WTC11 (cell line): ENCODE measurements at regions not wholly inside any gene's neighbourhood (a gene's known extent, or its start where the extent isn't known, plus 50 kb on each side); places are given as distances from the start of the nearest gene placed in this dataset.

Experiments
- ATAC-seq: fragments of 200-7000 bp; cut with Tn5 transposase; 2 replicates; pipeline ENCODE4 v1.10.0; 2021; ENCODE audit warnings: mild to moderate bottlenecking, moderate library complexity
- CTCF ChIA-PET: fragments of 300-600 bp; sonication (Branson Sonifier 250); formaldehyde crosslinking; loops from one replicate; lab custom pipeline; 2021; ENCODE audit warnings: antibody characterized with exemption; lab: Charles Lee
- POLR2A ChIA-PET: fragments of 350-600 bp; sonication (Branson Sonifier 250); formaldehyde crosslinking; loops from one replicate; lab custom pipeline; 2021; ENCODE audit warnings: antibody characterized with exemption; lab: Charles Lee
- DNase-seq: peaks from one replicate; pipeline ENCODE4 v3.0.0; 2021; ENCODE audit warnings: low spot score
- H3K27ac Mint-ChIP-seq: 2 replicates; pipeline ENCODE4 v1.8.0; 2021; ENCODE audit warnings: mixed read lengths
- H3K27me3 Mint-ChIP-seq: 2 replicates; pipeline ENCODE4 v1.8.0; 2021; ENCODE audit warnings: low read depth, mild to moderate bottlenecking, moderate library complexity, mixed read lengths
- H3K36me3 Mint-ChIP-seq: 2 replicates; pipeline ENCODE4 v1.8.0; 2021; ENCODE audit warnings: mixed read lengths
- H3K4me1 Mint-ChIP-seq: 2 replicates; pipeline ENCODE4 v1.8.0; 2022; ENCODE audit warnings: mixed read lengths
- H3K4me3 Mint-ChIP-seq: 2 replicates; pipeline ENCODE4 v1.8.0; 2021; ENCODE audit warnings: mild to moderate bottlenecking, moderate library complexity, mixed read lengths
- H3K9me3 Mint-ChIP-seq: 2 replicates; pipeline ENCODE4 v1.8.0; 2021; ENCODE audit warnings: mixed read lengths
- ARID4B ChIP-seq: sonication (generic); formaldehyde crosslinking; IDR thresholded peaks from 2 replicates; pipeline ENCODE4 v1.8.0; 2023; ENCODE audit warnings: missing genetic modification reagents, mild to moderate bottlenecking, borderline replicate concordance
- CTCF ChIP-seq: fragments of 200-600 bp; IDR thresholded peaks from 2 replicates; pipeline ENCODE4 v1.8.0; 2022; ENCODE audit warnings: antibody characterized with exemption
- FOXJ3 ChIP-seq: sonication (generic); formaldehyde crosslinking; IDR thresholded peaks from 2 replicates; pipeline ENCODE4 v1.9.0; 2021; ENCODE audit warnings: missing genetic modification reagents, mild to moderate bottlenecking, borderline replicate concordance
- GABPB1 ChIP-seq: sonication (generic); formaldehyde crosslinking; IDR thresholded peaks from 2 replicates; pipeline ENCODE4 v1.8.1; 2023; ENCODE audit warnings: mild to moderate bottlenecking, missing genetic modification reagents
- GTF2I ChIP-seq: fragments of 250-450 bp; sonication (Bioruptor Pico); conservative IDR thresholded peaks from 2 replicates; pipeline ENCODE4 v1.4.0; 2021; ENCODE audit warnings: mild to moderate bottlenecking
- NR3C1 ChIP-seq: sonication (generic); formaldehyde crosslinking; conservative IDR thresholded peaks from 2 replicates; pipeline ENCODE4 v1.8.1; 2023; ENCODE audit warnings: low read depth, mild to moderate bottlenecking, missing genetic modification reagents
- SMAD3 ChIP-seq: sonication (generic); formaldehyde crosslinking; IDR thresholded peaks from 2 replicates; pipeline ENCODE4 v1.8.0; 2022; ENCODE audit warnings: missing genetic modification reagents, mild to moderate bottlenecking, borderline replicate concordance
- SP1 ChIP-seq: sonication (generic); formaldehyde crosslinking; conservative IDR thresholded peaks from 2 replicates; pipeline ENCODE4 v1.8.1; 2022; ENCODE audit warnings: missing genetic modification reagents
- ZBTB43 ChIP-seq: sonication (generic); formaldehyde crosslinking; IDR thresholded peaks from 2 replicates; pipeline ENCODE4 v1.8.1; 2023; ENCODE audit warnings: mild to moderate bottlenecking, missing genetic modification reagents
- ZMAT4 ChIP-seq: fragments of 250-450 bp; sonication (Bioruptor Pico); IDR thresholded peaks from 2 replicates; pipeline ENCODE4 v1.9.0; 2021; ENCODE audit warnings: mild to moderate bottlenecking
- ZNF263 ChIP-seq: sonication (generic); formaldehyde crosslinking; IDR thresholded peaks from 2 replicates; pipeline ENCODE4 v1.8.1; 2022; ENCODE audit warnings: low read depth, mild to moderate bottlenecking, moderate library complexity, missing genetic modification reagents
- ZNF423 ChIP-seq: fragments of 250-450 bp; sonication (Bioruptor Pico); IDR thresholded peaks from 2 replicates; pipeline ENCODE4 v2.1.2; 2022; ENCODE audit warnings: mild to moderate bottlenecking, moderate library complexity
- ZNF512 ChIP-seq: sonication (generic); formaldehyde crosslinking; IDR thresholded peaks from 2 replicates; pipeline ENCODE4 v1.8.1; 2022; ENCODE audit warnings: missing genetic modification reagents, borderline replicate concordance
- ZSCAN18 ChIP-seq: fragments of 250-450 bp; sonication (Bioruptor Pico); IDR thresholded peaks from 2 replicates; pipeline ENCODE4 v2.1.2; 2022; ENCODE audit warnings: mild to moderate bottlenecking, moderate library complexity

- Mint-ChIP-seq H3K27ac (no peak overlapping the region), H3K4me1 (peaks cover 24% of the 10 kb centered on the region), H3K9me3 (peaks cover 13% of the 10 kb centered on the region), H3K36me3 (peaks cover 5% of the 10 kb centered on the region; the same call in 1 of the 2 replicates), H3K4me3 (no peak overlapping the region), H3K27me3 (no peaks in the 10 kb centered on the region)
- ChIA-PET CTCF (no interaction called here), POLR2A (no interaction called here)
- TF ChIP-seq ZNF512 (CRISPR knock-in tag) (no peak), SP1 (CRISPR knock-in tag) (no peak), ZNF263 (no peak), ARID4B (CRISPR knock-in tag) (no peak), CTCF (no peak), ZNF423 (CRISPR knock-in tag) (no peak), ZMAT4 (CRISPR knock-in tag) (no peak), GABPB1 (no peak), NR3C1 (CRISPR knock-in tag) (no peak)
- no peak for ATAC-seq
- no peak for DNase-seq
Measured at GRCh38 chr4:26080870-26081628, 167.0 kb downstream of the SMIM20 start.

- DNase-seq (no peak), ATAC-seq (peak; percentile 82)
- Mint-ChIP-seq H3K27me3 (no peaks in the 10 kb centered on the region), H3K4me3 (no peak overlapping the region), H3K4me1 (peaks cover 23% of the 10 kb centered on the region), H3K9me3 (peaks cover 5% of the 10 kb centered on the region; the same call in 1 of the 2 replicates), H3K36me3 (no peaks in the 10 kb centered on the region), H3K27ac (no peak overlapping the region)
- POLR2A ChIA-PET = no interaction called here
- CTCF ChIA-PET = interaction anchor here (0.6 to 2.9 kb wide), 28 partner anchors 8 to 475 kb away, joined by 3 to 16 read pairs (median 4); no protein-coding TSS in a partner anchor
- no peak for TF ChIP-seq ZBTB43
- TF ChIP-seq ZSCAN18 = no peak
- no peak for TF ChIP-seq GTF2I (CRISPR knock-in tag)
- TF ChIP-seq SMAD3 (CRISPR knock-in tag) = no peak
- no peak for TF ChIP-seq FOXJ3
- TF ChIP-seq, all 79 proteins: peak for 0
Measured at GRCh38 chr4:26081795-26082498, 167.9 kb downstream of the SMIM20 start.
